HFF-Myc (cell line): ENCODE measurements at regions not wholly inside any gene's neighbourhood (a gene's known extent, or its start where the extent isn't known, plus 50 kb on each side); places are given as distances from the start of the nearest gene placed in this dataset.

ENCODE experiments used
- DNase-seq: peaks from one replicate; pipeline ENCODE4 v3.0.0-alpha.2; 2011; ENCODE audit warnings: low read depth; ENCODE audit errors: extremely low read depth
- H3K4me3 ChIP-seq: replicated peaks from 2 replicates; pipeline ENCODE4 v1.5.1; 2011; ENCODE audit warnings: low read depth, mild to moderate bottlenecking, control low read depth, low read length
- CTCF ChIP-seq: IDR thresholded peaks from 2 replicates; pipeline ENCODE4 v1.5.1; 2012; ENCODE audit warnings: mild to moderate bottlenecking, low read depth, low read length, control low read depth; ENCODE audit errors: missing control alignments

DNA sequence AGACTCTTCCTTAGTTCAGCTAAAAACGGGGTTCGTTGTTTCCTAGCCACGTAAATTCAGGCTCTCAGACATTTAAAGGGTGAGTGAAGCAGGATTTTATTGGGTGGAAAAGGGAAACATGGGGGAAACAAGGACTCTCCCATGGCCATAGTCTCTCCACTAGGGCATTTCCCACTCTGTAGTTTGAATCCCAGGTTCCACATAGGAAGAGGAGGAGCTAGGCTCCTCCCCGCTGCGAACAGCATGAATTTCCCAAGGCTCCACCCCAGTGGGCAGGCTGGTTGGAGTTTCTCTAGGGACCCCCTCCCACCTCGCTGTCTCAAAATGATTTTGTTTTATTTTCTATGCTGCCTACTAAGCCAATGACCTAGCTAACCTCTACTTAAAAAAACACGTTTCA, 2170.8 kb upstream of the PCDH20 start:
- H3K4me3 ChIP-seq = no peak overlapping the region
- DNase-seq = no peak
- TF ChIP-seq CTCF = no peak

DNA sequence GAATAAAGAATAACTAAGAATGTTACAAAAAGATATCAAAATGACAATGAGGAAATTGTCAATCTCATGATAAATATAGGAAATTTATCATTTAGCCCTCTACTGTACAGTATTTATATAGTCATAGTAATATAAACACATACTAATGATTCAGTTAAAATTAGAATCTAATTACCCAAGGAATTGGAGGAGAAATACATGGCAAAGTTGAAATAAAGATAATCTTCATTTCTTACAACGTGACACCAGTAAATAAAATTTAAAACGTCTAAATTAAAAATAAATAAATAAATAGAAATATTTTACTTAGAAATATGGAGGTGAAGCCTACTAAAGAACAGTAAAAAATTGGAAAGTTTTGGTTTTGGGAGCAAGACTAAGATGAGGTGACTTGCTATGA, 2163.1 kb upstream of the PCDH20 start:
- TF ChIP-seq CTCF = no peak
- H3K4me3 ChIP-seq = no peak overlapping the region
- DNase-seq = no peak

GRCh38 chr13:63567031-63567430, 2151.4 kb upstream of the PCDH20 start:
- no peak for TF ChIP-seq CTCF
- DNase-seq = no peak
- H3K4me3 ChIP-seq = no peak overlapping the region

GRCh38 chr13:63554157-63554556, 2138.5 kb upstream of the PCDH20 start:
- TF ChIP-seq CTCF = no peak
- no peak overlapping the region for H3K4me3 ChIP-seq
- no peak for DNase-seq

- TF ChIP-seq CTCF = no peak
- DNase-seq = no peak
Measured at GRCh38 chr13:63551731-63552130, 2136.1 kb upstream of the PCDH20 start.

GRCh38 chr13:63546524-63546923, 2130.9 kb upstream of the PCDH20 start:
- DNase-seq = no peak
- no peak overlapping the region for H3K4me3 ChIP-seq
- TF ChIP-seq CTCF = no peak

More at GRCh38 chr13:63551731-63552130, 2136.1 kb upstream of the PCDH20 start:
- H3K4me3 ChIP-seq = no peak overlapping the region

DNA sequence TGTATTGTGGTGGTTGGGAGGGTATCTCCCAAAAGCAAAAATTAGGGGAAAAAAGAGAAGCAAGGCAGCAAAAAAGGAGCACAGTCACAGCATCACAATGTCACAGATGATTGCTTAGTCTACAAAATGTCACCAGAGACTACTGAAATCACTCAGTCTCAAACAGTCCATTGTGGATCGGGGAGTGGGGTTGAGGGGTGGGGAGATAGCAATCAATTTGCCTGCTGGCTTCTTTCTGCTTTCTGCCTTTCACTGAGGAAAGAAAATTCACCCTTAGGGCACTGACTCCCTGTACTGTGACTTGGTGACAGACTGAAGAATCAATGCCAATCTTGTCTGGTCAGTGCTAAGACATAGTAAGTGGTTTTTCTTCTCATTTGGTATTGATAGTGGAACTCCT, 2127.1 kb upstream of the PCDH20 start:
- no peak for DNase-seq
- no peak overlapping the region for H3K4me3 ChIP-seq
- no peak for TF ChIP-seq CTCF
